NCI-H2171 treated with DMSO at 0.1 percent for 48 hours (cell line): ENCODE measurements at regions not wholly inside any gene's neighbourhood (a gene's known extent, or its start where the extent isn't known, plus 50 kb on each side); places are given as distances from the start of the nearest gene placed in this dataset.
"Not testable (repeated sequence)": the region's sequence is repeated elsewhere in the genome, so short reads cannot be mapped to it uniquely, and the experiment has no call there.

Source experiments
- DNase-seq: peaks from one replicate; lab custom pipeline; 2025; lab: John Stamatoyannopoulos, UW

DNA sequence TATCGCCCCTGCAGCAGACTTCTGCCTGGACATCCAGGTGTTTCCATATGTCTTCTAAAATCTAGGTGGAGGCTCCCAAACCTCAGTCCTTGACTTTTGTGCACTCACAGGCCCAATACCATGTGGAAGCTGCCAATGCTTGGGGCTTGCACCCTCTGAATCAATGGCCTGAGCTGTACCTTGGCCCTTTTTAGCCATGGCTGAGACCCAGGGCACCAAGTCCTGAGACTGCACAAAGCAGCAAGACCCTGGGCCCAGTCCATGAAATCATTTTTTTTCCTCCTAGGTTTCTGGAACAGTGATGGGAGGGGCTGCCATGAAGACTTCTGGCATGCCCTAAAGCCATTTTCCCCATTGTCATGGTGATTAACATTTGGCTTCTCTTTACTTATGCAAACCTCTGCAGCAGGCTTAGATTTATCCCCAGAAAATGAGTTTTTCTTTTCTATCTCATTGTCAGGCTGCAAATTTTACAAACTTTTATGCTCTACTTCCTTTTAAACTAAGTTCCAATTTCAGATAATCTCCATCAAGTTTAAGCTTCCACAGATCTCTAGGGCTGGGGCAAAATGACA is 1445.8 kb upstream of the FLRT2 start:
- no peak for DNase-seq

DNA sequence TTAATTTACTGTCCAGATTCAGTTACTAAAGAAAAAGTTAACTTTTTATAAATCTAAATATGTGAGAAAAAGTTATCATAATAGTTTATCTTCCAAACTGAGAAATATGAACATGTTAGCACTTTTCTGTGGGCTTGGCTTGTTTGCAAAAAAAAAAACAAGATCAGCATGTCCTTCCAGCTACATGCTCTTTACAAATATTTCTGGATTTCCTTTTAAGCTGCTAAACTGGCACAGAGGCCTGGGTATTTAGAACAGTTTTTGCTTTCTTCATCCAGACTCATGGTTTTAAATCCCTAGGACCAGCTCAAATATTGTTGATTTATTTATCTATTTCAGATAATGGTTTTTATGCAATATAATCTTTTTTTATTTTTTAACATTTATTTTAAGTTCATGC is 1444.5 kb upstream of the FLRT2 start:
- no peak for DNase-seq

DNA sequence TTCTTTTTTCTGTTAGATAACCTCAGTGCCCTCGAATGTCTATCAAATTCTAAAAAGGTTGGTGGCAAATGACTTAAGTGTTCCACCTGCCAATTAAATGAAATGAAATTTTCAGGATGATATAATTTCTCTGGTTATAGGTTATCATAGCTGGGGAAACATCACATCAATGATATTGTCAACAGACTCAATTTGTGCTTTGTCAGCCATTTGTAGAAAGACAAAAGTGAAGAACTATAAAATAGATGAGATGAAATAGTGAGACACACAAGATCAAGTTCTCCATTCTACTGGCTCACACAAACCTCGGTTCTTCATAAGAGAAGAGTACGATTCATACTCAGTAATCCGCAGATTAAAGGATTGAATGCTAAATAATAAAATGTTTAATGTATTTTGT is 1443.2 kb upstream of the FLRT2 start:
- DNase-seq = no peak

DNA sequence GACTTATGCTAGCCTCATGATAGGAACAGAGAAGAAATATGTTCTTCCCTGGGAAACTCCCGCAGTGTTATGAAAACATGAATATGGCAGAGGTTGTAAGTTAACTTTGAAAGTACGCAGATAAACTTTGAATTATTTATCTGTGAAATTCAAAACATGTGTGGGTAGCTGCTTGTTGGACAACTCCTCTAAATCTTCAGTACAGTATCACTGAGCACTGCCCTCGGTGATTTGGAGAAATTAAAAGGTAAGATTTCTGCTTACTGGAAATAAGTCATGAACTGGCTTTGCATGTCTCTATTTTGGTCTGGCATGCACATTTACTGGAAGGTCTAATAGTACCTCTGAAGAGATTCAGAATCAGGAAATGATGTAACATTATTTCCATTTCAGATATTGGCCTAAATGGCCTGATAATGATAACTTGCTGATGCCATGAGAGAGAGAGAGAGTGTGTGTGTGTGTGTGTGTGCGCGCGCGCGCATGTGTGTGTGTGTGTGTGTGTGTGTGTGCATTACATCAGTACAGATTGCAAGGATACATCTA is 1441.9 kb upstream of the FLRT2 start:
- DNase-seq = no peak

DNA sequence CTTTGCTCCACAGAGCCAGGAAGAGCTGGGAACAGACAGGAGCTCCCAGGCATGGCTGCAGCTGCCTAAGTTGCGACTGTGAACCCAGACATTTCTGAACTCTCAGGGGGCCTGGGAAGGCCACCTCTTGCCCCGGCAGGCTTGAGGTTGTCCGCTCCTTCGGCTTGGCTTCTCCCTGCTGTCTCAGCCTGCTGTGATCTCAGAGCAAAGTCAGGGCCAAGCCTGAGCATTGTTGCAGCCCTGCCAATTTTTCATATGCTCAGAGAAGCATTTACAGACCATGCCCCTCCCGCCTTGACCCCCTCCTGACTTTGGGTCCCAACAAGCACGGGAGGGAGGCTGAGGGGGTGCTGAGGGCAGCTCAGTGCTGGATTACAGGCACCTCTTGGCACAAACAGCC is 1439.1 kb upstream of the FLRT2 start:
- DNase-seq = no peak

DNA sequence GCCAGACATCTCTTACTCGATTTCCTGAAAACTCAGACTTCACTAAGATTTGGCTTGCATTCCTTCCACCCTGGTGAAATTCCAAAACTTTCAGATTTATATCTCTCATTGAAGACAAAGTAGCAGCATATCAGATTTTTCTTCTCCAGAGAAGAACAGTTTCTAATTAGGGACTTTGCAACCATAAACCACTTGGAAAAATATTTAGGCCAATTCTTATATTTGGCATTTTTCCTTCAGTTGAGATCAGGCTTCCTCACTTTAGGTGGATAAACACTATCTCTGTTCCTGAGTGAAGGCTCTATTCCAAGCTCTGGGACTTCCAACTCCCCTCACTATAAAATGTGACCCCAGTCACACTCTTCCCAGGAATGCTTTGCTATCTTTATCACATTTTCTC is 1434.3 kb upstream of the FLRT2 start:
- no peak for DNase-seq

DNA sequence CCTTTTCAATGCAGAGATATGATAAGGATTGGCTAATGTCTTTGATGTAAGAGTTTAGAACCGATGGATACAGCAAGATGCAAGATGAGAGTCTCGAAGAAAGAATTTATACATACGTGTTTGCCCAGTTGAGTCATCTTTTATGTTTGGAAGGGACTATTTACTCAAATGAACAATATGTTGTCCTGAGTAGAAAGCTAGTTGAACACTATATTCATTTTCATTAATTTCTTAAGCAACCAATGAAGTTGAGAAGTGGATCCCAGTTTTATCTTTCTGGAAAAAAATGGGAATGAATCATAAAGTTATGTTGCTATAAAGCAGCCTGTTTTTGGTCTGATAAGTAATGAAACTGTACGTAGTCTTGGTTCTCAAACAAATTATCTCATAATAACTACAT is 1431.7 kb upstream of the FLRT2 start:
- no peak for DNase-seq

DNA sequence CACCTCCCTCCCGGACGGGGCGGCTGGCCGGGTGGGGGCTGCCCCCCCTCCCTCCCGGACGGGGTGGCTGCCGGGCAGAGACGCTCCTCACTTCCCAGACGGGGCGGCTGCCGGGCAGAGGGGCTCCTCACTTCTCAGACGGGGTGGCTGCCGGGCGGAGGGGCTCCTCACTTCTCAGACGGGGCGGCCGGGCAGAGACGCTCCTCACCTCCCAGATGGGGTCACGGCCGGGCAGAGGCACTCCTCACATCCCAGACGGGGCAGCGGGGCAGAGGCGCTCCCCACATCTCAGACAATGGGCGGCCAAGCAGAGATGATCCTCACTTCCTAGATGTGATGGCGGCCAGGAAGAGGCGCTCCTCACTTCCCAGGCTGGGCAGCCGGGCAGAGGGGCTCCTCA is 1430.4 kb upstream of the FLRT2 start:
- DNase-seq = not testable (repeated sequence)

DNA sequence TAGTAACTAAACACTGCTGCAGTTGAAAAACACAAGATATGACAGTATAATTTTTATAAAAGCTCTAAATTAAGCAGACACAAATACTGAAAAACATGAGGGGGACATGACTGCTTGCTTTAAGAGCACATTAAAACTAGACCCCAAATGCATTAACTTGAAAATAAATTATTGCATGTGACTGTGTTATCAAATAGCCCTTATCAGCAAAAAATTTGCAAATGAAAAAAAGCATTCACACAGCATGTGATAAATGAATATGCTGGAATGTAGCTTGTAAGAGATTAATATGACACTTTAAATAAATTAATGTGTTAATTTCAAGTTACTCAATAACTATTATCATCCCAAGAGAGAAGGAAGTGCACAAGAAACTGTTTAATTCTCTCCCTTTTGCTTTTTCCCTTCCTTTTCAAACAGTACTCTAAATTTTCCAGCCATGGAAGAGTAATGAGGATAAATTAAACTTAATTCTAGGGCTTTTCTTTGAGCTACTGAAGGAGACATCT is 1422.1 kb upstream of the FLRT2 start:
- no peak for DNase-seq

DNA sequence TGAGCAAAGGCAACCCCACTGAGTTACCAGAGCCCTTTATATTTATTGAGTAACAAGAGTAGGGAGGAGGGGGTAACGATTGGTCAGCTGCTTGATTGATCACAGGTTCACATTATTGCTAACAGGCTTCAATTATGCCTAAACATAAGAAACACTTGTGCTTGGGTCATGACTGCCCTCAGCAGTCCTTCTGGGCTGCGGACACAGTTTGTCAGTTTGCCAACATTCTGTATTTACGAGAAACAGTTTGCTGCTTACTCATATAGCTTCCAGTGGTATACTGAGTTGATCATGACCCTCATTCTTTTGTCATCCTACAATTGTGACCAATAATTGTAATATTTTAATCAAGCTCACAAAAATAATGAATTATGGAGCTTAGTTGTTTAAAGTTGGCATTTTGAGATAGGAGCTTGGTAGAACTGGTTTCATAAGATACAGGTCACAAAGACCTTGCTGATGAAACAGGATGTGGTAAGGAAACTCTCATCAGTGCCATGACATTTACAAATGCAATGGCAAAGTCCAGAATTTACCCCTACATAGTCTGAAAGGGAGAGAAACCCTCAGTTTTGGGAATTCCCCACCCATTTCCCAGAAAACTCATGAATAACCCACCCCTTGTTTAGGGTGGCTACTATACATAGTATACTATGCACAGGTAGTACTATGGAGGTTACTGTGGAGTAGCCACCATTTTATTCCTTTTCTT is 1421.0 kb upstream of the FLRT2 start:
- DNase-seq = no peak

DNA sequence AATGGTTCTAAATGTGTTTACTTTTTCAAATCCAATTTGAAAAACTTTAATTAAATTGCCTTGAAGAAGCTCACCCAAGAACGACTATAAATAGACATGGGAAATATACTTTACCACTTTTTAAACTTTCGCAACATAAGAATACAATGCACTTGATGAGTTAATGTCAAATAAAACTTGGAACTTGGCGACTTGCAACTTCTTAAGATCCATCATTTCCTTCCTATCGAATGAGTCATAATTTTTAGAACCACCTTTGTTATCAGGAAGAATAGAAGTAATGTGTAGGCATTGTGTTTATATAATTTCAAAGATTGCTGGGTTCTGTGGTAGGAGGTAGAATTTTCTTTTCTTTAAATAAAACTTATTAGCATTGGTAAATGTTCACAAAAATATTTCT is 1417.4 kb upstream of the FLRT2 start:
- DNase-seq = no peak

DNA sequence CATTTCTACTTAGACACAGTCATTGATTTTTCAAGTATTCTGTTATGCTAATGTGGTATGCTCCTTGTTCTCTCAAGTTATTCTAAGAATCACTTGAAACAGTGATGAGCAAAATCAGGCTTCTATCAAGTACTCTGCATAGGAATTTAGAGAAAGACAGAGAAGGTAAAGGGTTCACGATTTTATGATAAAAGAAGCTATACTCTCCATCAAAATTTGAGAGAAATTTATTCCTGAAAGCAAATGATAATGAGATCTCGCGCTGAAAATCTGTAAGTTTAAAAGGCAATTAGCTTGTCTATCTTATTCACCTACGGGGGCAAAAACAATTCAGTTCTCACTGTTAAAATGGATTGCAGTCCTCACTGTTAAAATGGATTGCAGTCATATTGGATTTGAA is 1404.3 kb upstream of the FLRT2 start:
- DNase-seq = no peak

DNA sequence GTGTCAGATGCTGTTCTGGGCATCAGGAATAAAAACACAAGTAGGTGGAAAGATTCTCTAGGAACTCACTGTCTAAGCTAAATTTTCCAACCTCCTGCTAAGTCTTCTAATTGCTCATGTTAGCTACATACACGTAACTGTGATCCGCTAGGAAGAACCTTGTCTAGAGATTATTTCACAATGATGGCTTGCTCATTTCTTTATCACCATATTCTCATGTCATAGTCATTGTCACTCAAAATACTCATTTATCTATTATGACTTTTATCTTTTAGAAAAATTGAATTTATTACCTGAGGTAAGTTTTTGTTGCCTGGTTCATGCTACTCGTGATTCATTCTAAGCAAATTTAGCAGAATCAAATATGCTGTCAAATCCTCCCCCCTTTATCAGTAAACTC is 1402.4 kb upstream of the FLRT2 start:
- DNase-seq = no peak

DNA sequence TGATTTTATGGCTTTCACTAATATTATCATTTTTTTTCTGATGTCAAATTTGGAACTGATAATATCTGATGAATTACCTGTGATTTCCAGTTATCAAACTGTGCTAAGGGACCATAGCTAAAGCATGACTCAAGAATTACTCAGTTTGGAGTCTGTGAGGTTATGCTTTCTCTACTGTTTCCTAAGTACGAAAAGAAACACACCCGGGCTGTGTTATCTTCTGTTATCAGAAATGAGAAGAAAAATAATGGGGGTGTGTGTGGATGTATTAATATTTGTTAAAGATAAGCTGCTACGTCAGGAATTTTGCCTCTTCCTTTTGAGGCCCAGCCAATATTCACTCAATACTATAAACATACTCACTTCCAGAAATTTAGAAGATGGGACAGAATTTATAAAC is 1401.9 kb upstream of the FLRT2 start:
- no peak for DNase-seq

DNA sequence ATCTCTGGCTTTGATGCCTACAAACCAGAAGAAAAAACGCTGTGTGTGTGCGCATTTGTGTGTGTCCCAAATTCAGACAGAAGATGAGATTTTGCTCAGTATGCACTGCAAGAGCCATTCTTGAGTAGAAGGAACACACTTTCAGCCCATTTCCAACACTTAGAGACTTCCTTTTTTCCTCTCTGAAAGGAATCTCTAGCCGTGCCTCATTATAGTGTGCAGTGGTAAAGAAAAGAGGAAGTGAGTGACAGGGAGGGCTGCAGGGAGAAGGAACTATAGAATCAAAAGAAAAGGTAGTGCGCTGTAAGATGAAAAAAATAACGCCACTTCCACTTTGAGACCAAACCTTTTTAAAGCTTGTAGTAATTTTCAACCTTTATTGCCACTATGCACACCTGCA is 1400.9 kb upstream of the FLRT2 start:
- DNase-seq = no peak

DNA sequence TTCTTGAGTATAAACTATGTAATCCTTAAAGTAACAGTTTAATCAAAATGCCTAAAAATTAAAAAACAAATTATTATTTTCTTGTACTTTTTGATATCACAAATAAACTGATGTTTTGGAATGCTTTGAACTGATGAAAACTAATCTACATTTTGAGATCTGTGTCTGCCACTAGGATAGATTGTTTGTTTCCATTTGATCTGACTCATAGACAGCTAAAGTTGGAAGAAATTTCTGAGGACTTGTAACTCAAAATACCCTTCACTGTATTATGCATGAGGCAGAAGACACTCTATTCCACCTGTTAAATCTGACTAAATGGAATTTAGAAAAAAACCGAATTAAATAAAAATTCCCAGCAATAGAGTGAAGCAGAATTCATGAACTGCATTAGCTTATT is 1400.0 kb upstream of the FLRT2 start:
- DNase-seq = no peak

DNA sequence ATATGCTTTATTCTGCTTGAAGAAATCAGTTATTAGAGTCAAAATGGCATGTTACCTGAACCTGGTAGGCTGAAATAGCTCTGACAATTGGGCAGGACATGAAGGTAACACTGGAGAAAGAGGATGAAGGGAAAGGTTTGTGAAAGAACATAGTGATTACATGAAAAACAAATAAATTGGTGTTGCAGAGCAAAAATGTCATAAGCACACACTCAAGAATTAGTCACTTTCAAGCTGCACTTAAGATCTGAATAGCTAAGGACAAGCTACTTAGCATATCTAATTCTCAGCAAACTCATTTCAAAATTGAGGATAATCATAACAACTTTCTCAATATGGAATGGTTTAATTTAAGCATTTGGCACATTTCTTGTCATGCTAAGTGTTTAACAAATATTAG is 1398.0 kb upstream of the FLRT2 start:
- no peak for DNase-seq

DNA sequence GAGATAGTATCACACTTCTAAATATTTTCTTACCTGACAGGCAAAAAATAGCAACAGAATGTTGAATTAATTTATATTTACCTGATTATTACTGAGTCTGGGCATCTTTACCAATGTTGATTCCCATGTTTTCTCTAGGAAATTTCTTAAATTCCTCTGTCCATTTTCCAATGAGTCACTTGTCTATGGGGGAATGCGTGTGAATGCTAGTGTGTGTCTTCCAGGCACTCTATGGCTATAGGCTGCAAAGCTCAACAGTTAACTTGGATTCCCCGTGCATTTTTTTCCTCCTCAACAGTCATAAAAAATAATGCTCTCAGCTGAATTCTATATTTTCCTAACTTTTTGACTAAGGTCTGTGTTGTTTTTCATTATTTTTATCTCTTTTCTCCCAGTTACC is 1385.8 kb upstream of the FLRT2 start:
- no peak for DNase-seq

DNA sequence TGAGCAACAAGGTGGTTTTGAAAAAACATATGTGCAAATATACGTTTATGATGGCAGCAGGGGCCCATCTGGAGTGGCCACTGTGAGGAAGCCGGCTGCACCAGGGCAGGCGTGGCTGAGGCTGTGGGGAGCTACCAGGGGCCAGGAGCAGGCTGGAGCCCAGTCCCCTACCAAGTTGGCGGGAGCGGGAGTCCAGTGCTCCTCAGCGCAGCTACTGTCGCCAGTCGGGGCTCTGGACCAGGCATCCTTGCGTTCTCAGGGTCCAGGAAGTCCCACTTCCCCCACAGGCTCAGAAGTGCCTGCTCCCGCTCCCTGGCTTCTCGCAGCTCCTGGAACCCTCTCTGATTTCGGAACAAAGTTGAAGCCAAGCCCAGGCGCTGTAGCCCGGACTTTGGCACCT is 1377.5 kb upstream of the FLRT2 start:
- no peak for DNase-seq

DNA sequence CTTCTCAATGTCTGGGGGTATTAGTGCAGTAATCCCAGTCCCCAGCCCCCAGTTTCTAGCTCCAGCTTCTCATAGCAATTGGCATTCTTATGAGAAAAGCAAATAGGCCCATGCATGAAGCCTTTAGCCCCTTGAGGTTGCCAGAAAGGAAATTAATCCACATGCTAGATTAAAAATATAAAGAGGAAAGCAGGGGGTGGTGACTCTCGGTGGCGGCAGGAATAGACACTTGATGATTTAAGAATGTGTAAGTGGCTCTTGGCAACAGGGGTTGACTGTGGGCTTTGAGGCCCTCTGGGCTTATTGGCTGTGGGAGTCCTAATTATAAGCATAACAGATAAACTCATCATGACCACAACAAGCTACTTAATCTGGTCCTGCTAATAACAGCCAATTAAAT is 1367.3 kb upstream of the FLRT2 start:
- DNase-seq = no peak

DNA sequence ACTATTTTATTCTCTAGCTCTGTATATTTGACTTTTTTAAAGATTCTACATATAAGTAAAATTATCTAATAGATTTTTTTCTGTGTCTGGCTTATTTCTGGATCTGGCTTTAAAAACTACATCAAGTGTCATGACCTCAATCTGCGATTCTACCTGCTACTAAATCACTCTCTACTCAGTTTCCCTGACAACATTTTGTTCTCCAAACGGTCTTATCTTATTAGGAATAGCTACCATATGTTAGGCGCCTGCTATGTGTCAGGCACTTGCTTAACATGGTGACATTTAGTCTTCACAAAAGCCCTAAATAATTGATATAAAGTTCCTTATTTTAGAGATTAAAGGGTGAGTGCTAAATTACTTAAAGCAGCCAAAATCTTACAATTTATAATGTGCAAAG is 1362.9 kb upstream of the FLRT2 start:
- DNase-seq = no peak

DNA sequence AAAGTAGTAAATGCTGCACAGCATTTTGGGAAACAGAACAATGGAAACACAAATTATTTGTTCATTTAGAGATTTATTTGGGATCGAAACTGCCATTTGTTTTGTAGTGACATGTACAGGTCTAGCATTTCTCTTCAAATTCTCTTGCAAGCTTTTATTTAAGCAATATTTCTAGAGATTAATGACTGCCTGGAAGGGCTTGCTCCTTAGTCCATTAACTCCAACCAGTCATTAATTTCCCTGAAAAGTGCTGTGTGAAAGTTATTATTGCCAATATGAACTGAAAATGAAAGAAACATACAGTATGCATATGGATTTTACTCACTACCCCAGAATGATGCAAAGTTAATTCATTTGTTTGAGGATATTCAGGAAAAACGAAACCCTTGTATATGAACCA is 1349.6 kb upstream of the FLRT2 start:
- DNase-seq = no peak

DNA sequence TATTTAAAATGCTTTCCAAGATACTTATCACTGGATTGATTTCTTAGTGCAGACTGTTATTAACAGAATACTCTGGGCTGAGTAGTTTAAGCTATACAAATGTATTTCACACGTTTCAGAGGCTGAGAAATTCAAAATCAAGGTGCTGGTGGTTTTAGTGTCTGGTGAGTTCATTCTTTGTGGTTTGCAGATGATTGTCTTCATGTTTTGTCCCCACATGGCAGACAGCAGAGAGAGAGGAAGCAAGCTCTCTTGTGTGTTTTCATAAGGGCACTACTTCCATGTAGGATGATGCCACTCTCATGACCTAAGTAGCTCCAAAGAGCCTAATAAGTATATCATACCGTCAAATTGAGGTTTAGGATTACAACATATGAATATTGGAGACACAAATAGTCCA is 1348.9 kb upstream of the FLRT2 start:
- DNase-seq = no peak

DNA sequence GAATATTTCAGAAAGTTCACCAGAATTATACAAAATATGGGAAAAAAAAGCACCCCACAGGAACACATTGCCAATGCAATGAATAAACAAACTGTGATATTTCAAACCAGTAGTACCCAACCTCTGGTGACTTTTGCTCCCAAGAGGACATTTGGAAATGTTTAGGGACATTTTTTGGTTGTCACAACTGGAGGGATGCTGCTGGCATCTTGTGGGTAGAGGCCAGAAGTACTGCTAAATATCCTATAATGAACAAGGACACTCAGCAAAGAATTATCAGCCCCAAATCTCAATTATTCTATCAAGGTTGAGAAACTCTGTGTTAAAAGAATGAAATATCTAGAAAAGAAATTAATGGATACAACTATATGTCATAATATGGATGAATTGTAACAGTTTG is 1334.4 kb upstream of the FLRT2 start:
- DNase-seq = no peak
